ENCODE measurements at regions not wholly inside any gene's neighbourhood (a gene's known extent, or its start where the extent isn't known, plus 50 kb on each side); places are given as distances from the start of the nearest gene placed in this dataset.

GRCh38 chr18:24877546-24877945 lies 417.1 kb downstream of the HRH4 start:
- no peak overlapping the region for H3K4me3 Mint-ChIP-seq
- no peak overlapping the region for H3K27ac Mint-ChIP-seq
- no peaks in the 10 kb centered on the region for H3K9me3 Mint-ChIP-seq (ENCODE audit: low read depth)
- H3K36me3 Mint-ChIP-seq = no peaks in the 10 kb centered on the region
- H3K27me3 Mint-ChIP-seq = peaks cover 4% of the 10 kb centered on the region
- no peaks in the 10 kb centered on the region for H3K4me1 Mint-ChIP-seq (ENCODE audit: low read depth)

GRCh38 chr18:24878289-24878688 lies 417.9 kb downstream of the HRH4 start:
- Mint-ChIP-seq H3K9me3 (ENCODE audit: low read depth) (no peaks in the 10 kb centered on the region), H3K36me3 (no peaks in the 10 kb centered on the region), H3K4me3 (no peak overlapping the region), H3K4me1 (ENCODE audit: low read depth) (no peaks in the 10 kb centered on the region), H3K27ac (no peak overlapping the region), H3K27me3 (peaks cover 1% of the 10 kb centered on the region)

GRCh38 chr18:24885276-24885675 lies 424.8 kb downstream of the HRH4 start:
- no peaks in the 10 kb centered on the region for H3K9me3 Mint-ChIP-seq (ENCODE audit: low read depth)
- H3K27me3 Mint-ChIP-seq = no peaks in the 10 kb centered on the region
- no peaks in the 10 kb centered on the region for H3K36me3 Mint-ChIP-seq
- H3K4me3 Mint-ChIP-seq = no peak overlapping the region
- H3K27ac Mint-ChIP-seq = no peak overlapping the region
- no peaks in the 10 kb centered on the region for H3K4me1 Mint-ChIP-seq (ENCODE audit: low read depth)

GRCh38 chr18:24894880-24895279 lies 434.4 kb downstream of the HRH4 start:
- no peaks in the 10 kb centered on the region for H3K36me3 Mint-ChIP-seq
- peaks cover 2% of the 10 kb centered on the region for H3K27me3 Mint-ChIP-seq
- H3K4me3 Mint-ChIP-seq = no peak overlapping the region
- no peaks in the 10 kb centered on the region for H3K4me1 Mint-ChIP-seq (ENCODE audit: low read depth)
- H3K9me3 Mint-ChIP-seq (ENCODE audit: low read depth) = no peaks in the 10 kb centered on the region
- H3K27ac Mint-ChIP-seq = no peak overlapping the region

GRCh38 chr18:24897461-24897860 lies 437.0 kb downstream of the HRH4 start:
- Mint-ChIP-seq H3K4me3 (no peak overlapping the region), H3K36me3 (no peaks in the 10 kb centered on the region), H3K27ac (no peak overlapping the region), H3K27me3 (peaks cover 2% of the 10 kb centered on the region), H3K9me3 (ENCODE audit: low read depth) (peaks cover 8% of the 10 kb centered on the region), H3K4me1 (ENCODE audit: low read depth) (no peaks in the 10 kb centered on the region)

- H3K4me3 Mint-ChIP-seq = no peak overlapping the region
- H3K27ac Mint-ChIP-seq = no peak overlapping the region
- H3K27me3 Mint-ChIP-seq = no peaks in the 10 kb centered on the region
- H3K9me3 Mint-ChIP-seq (ENCODE audit: low read depth) = peaks cover 6% of the 10 kb centered on the region
- no peaks in the 10 kb centered on the region for H3K36me3 Mint-ChIP-seq
- H3K4me1 Mint-ChIP-seq (ENCODE audit: low read depth) = no peaks in the 10 kb centered on the region
Measured at GRCh38 chr18:24910221-24910620, 441.7 kb downstream of the ZNF521 start.

GRCh38 chr18:24913507-24914170 lies 438.3 kb downstream of the ZNF521 start:
- no peak overlapping the region for H3K4me3 Mint-ChIP-seq
- H3K36me3 Mint-ChIP-seq = no peaks in the 10 kb centered on the region
- peaks cover 4% of the 10 kb centered on the region for H3K27me3 Mint-ChIP-seq
- H3K9me3 Mint-ChIP-seq (ENCODE audit: low read depth) = no peaks in the 10 kb centered on the region
- H3K4me1 Mint-ChIP-seq (ENCODE audit: low read depth) = no peaks in the 10 kb centered on the region
- H3K27ac Mint-ChIP-seq = no peak overlapping the region

GRCh38 chr18:24914171-24914525 lies 437.8 kb downstream of the ZNF521 start:
- Mint-ChIP-seq H3K27me3 (peaks cover 4% of the 10 kb centered on the region), H3K4me3 (no peak overlapping the region)

GRCh38 chr18:24914685-24915084 lies 437.3 kb downstream of the ZNF521 start:
- H3K27ac Mint-ChIP-seq = no peak overlapping the region
- no peaks in the 10 kb centered on the region for H3K9me3 Mint-ChIP-seq (ENCODE audit: low read depth)
- no peaks in the 10 kb centered on the region for H3K36me3 Mint-ChIP-seq
- no peaks in the 10 kb centered on the region for H3K4me1 Mint-ChIP-seq (ENCODE audit: low read depth)
- peaks cover 4% of the 10 kb centered on the region for H3K27me3 Mint-ChIP-seq
- H3K4me3 Mint-ChIP-seq = no peak overlapping the region

More at GRCh38 chr18:24914171-24914525, 437.8 kb downstream of the ZNF521 start:
- Mint-ChIP-seq H3K27ac (no peak overlapping the region), H3K4me1 (ENCODE audit: low read depth) (no peaks in the 10 kb centered on the region), H3K9me3 (ENCODE audit: low read depth) (no peaks in the 10 kb centered on the region), H3K36me3 (no peaks in the 10 kb centered on the region)

- no peaks in the 10 kb centered on the region for H3K36me3 Mint-ChIP-seq
- H3K4me3 Mint-ChIP-seq = no peak overlapping the region
- H3K9me3 Mint-ChIP-seq (ENCODE audit: low read depth) = no peaks in the 10 kb centered on the region
- H3K4me1 Mint-ChIP-seq (ENCODE audit: low read depth) = no peaks in the 10 kb centered on the region
- peaks cover 4% of the 10 kb centered on the region for H3K27me3 Mint-ChIP-seq
- H3K27ac Mint-ChIP-seq = no peak overlapping the region
Measured at GRCh38 chr18:24915547-24915946, 436.4 kb downstream of the ZNF521 start.

- Mint-ChIP-seq H3K27ac (no peak overlapping the region), H3K4me3 (no peak overlapping the region), H3K27me3 (peaks cover 4% of the 10 kb centered on the region), H3K4me1 (ENCODE audit: low read depth) (no peaks in the 10 kb centered on the region), H3K9me3 (ENCODE audit: low read depth) (no peaks in the 10 kb centered on the region), H3K36me3 (no peaks in the 10 kb centered on the region)
Measured at GRCh38 chr18:24917767-24918166, 434.2 kb downstream of the ZNF521 start.

GRCh38 chr18:24918257-24918656 lies 433.7 kb downstream of the ZNF521 start:
- Mint-ChIP-seq H3K9me3 (ENCODE audit: low read depth) (no peaks in the 10 kb centered on the region), H3K36me3 (no peaks in the 10 kb centered on the region), H3K4me3 (no peak overlapping the region), H3K27ac (no peak overlapping the region), H3K27me3 (peaks cover 4% of the 10 kb centered on the region), H3K4me1 (ENCODE audit: low read depth) (no peaks in the 10 kb centered on the region)

- no peaks in the 10 kb centered on the region for H3K4me1 Mint-ChIP-seq (ENCODE audit: low read depth)
- no peaks in the 10 kb centered on the region for H3K9me3 Mint-ChIP-seq (ENCODE audit: low read depth)
- no peak overlapping the region for H3K27ac Mint-ChIP-seq
- no peaks in the 10 kb centered on the region for H3K36me3 Mint-ChIP-seq
- no peak overlapping the region for H3K4me3 Mint-ChIP-seq
- peaks cover 4% of the 10 kb centered on the region for H3K27me3 Mint-ChIP-seq
Measured at GRCh38 chr18:24919181-24919797, 432.7 kb downstream of the ZNF521 start.

- no peaks in the 10 kb centered on the region for H3K4me1 Mint-ChIP-seq (ENCODE audit: low read depth)
- no peaks in the 10 kb centered on the region for H3K36me3 Mint-ChIP-seq
- H3K27ac Mint-ChIP-seq = no peak overlapping the region
- H3K27me3 Mint-ChIP-seq = peaks cover 1% of the 10 kb centered on the region
- no peak overlapping the region for H3K4me3 Mint-ChIP-seq
- H3K9me3 Mint-ChIP-seq (ENCODE audit: low read depth) = no peaks in the 10 kb centered on the region
Measured at GRCh38 chr18:24922491-24922890, 429.5 kb downstream of the ZNF521 start.

- Mint-ChIP-seq H3K4me3 (no peak overlapping the region), H3K9me3 (ENCODE audit: low read depth) (no peaks in the 10 kb centered on the region), H3K36me3 (no peaks in the 10 kb centered on the region), H3K4me1 (ENCODE audit: low read depth) (no peaks in the 10 kb centered on the region), H3K27ac (no peak overlapping the region), H3K27me3 (peaks cover 1% of the 10 kb centered on the region)
Measured at GRCh38 chr18:24923138-24923537, 428.8 kb downstream of the ZNF521 start.
